Neural cell (in vitro differentiated cells): ENCODE measurements at regions not wholly inside any gene's neighbourhood (a gene's known extent, or its start where the extent isn't known, plus 50 kb on each side); places are given as distances from the start of the nearest gene placed in this dataset.
"Not testable (repeated sequence)": the region's sequence is repeated elsewhere in the genome, so short reads cannot be mapped to it uniquely, and the experiment has no call there.

Experiments
- H2AFZ ChIP-seq: fragments of 200-600, 300-800 bp; sonication (generic), shearing (Covaris generic); 2 replicates; pipeline ENCODE4 v1.6.0; 2014; ENCODE audit warnings: low read depth, mild to moderate bottlenecking, antibody characterized with exemption, low read length, moderate library complexity
- H3F3A ChIP-seq: fragments of 200-600 bp; shearing (Covaris generic); 2 replicates; pipeline ENCODE4 v1.6.1; 2016; ENCODE audit warnings: mild to moderate bottlenecking, moderate library complexity, mixed read lengths, antibody characterized with exemption, low read length; ENCODE audit not compliant: insufficient read depth, poor library complexity, severe bottlenecking
- H3K27ac ChIP-seq: fragments of 200-600, 300-800 bp; sonication (generic), shearing (Covaris generic); 2 replicates; pipeline ENCODE4 v1.5.1; 2014; ENCODE audit warnings: mild to moderate bottlenecking, low read length, moderate library complexity
- H3K27me3 ChIP-seq: fragments of 300-800, 200-600 bp; sonication (generic), shearing (Covaris generic); 2 replicates; pipeline ENCODE4 v1.6.0; 2014; ENCODE audit warnings: mild to moderate bottlenecking, low read depth, low read length, moderate library complexity; ENCODE audit not compliant: insufficient read depth
- H3K36me3 ChIP-seq: fragments of 300-800, 200-600 bp; sonication (generic), shearing (Covaris generic); 2 replicates; pipeline ENCODE4 v1.5.1; 2014; ENCODE audit warnings: mild to moderate bottlenecking, antibody characterized with exemption, low read length, moderate library complexity; ENCODE audit not compliant: insufficient read depth
- H3K4me2 ChIP-seq: fragments of 300-800, 200-600 bp; sonication (generic), shearing (Covaris generic); 2 replicates; pipeline ENCODE4 v1.6.0; 2014; ENCODE audit warnings: mild to moderate bottlenecking, low read length
- H3K4me3 ChIP-seq: fragments of 300-800, 200-600 bp; sonication (generic), shearing (Covaris generic); 2 replicates; pipeline ENCODE4 v1.5.1; 2014; ENCODE audit warnings: mild to moderate bottlenecking, low read length, moderate library complexity
- H3K79me2 ChIP-seq: fragments of 200-600 bp; shearing (Covaris generic); replicated peaks from 2 replicates; pipeline ENCODE4 v1.6.0; 2014; ENCODE audit warnings: mild to moderate bottlenecking, low read length, moderate library complexity; ENCODE audit not compliant: insufficient read depth
- H3K9ac ChIP-seq: fragments of 300-800, 200-600 bp; sonication (generic), shearing (Covaris generic); 2 replicates; pipeline ENCODE4 v1.6.1; 2016; ENCODE audit warnings: mild to moderate bottlenecking, low read length, mixed read lengths
- H3K9me2 ChIP-seq: fragments of 200-600 bp; shearing (Covaris generic); 2 replicates; pipeline ENCODE4 v1.6.1; 2016; ENCODE audit warnings: mild to moderate bottlenecking, low read length, mixed read lengths; ENCODE audit not compliant: insufficient read depth
- H3K9me3 ChIP-seq: fragments of 200-600, 300-800 bp; sonication (generic), shearing (Covaris generic); 2 replicates; pipeline ENCODE4 v1.6.1; 2016; ENCODE audit warnings: mild to moderate bottlenecking, mixed run types, low read length, moderate library complexity, mixed read lengths
- H4K20me1 ChIP-seq: fragments of 200-600 bp; shearing (Covaris generic); 2 replicates; pipeline ENCODE4 v1.6.1; 2016; ENCODE audit warnings: mild to moderate bottlenecking, mixed run types; ENCODE audit not compliant: insufficient read depth
- EP300 ChIP-seq: fragments of 450-650 bp; conservative IDR thresholded peaks from 2 replicates; pipeline ENCODE4 v1.6.1; 2014; ENCODE audit warnings: antibody characterized with exemption, mild to moderate bottlenecking, moderate library complexity; ENCODE audit not compliant: poor library complexity, severe bottlenecking
- EZH2 ChIP-seq: fragments of 200-600, 300-800 bp; shearing (Covaris generic), sonication (generic); IDR thresholded peaks from 2 replicates; pipeline ENCODE4 v1.6.1; 2014; ENCODE audit warnings: antibody characterized with exemption, low read length, borderline replicate concordance, mild to moderate bottlenecking; ENCODE audit not compliant: insufficient read depth, poor library complexity, severe bottlenecking
- MXI1 ChIP-seq: fragments of 450-650 bp; conservative IDR thresholded peaks from 2 replicates; pipeline ENCODE4 v1.6.1; 2014; ENCODE audit warnings: antibody characterized with exemption, mild to moderate bottlenecking; ENCODE audit not compliant: poor library complexity, severe bottlenecking
- POLR2AphosphoS5 ChIP-seq: IDR thresholded peaks from 2 replicates; pipeline ENCODE4 v1.6.1; 2012
- RAD21 ChIP-seq: fragments of 450-650 bp; conservative IDR thresholded peaks from 2 replicates; pipeline ENCODE4 v1.6.1; 2014; ENCODE audit warnings: antibody characterized with exemption, mild to moderate bottlenecking, moderate library complexity
- SMC3 ChIP-seq: fragments of 450-650 bp; conservative IDR thresholded peaks from 2 replicates; pipeline ENCODE4 v1.6.1; 2014; ENCODE audit warnings: antibody characterized with exemption, mild to moderate bottlenecking, moderate library complexity; ENCODE audit not compliant: poor library complexity
- TAF1 ChIP-seq: IDR thresholded peaks from 2 replicates; pipeline ENCODE4 v1.6.1; 2012; ENCODE audit warnings: low read depth
- TF ChIP-seq, protein P1 (sequence below): fragments of 450-650 bp; IDR thresholded peaks from 2 replicates; pipeline ENCODE4 v1.5.1; 2014; ENCODE audit warnings: antibody characterized with exemption, mild to moderate bottlenecking, moderate library complexity; ENCODE audit not compliant: poor library complexity, severe bottlenecking
- TF ChIP-seq, protein P2 (sequence below): IDR thresholded peaks from 2 replicates; pipeline ENCODE4 v1.6.1; 2012; ENCODE audit warnings: borderline replicate concordance

DNA sequence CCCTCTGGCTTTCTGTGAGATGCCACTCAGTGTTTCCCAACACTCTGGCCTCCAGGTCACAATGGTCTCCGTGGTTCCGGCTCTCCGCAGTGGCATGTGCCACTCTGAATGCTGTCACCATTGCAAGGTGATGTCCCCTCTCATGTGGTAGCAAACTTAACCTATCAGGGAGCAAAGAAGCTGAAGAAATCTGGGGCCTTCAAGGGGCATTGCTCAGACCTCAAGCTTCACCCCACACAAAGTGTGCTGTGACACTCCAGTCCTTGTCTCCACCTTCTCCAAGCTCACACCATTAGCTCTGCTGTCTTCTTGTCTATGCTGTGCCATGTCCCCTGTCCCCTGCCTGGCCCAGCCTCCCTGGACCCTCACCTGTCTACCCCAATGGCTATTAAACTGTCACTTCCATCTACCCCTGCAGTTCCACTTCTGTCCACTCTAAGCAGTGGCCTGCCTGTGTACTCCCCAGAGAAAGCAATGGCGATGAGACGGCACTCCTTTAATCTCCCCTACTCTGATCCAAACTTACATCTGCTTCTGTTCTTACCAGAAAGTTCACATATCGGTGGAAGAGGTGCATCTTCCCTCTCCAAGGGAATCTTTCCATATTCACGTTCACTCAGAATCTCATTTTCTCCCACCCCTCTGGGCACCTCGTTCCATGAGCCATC, 93.7 kb downstream of the DHRS2 start:
- H3K9me2 ChIP-seq, result no peaks in the 10 kb centered on the region
- no peaks in the 10 kb centered on the region for H4K20me1 ChIP-seq
- H3K36me3 ChIP-seq, result no peaks in the 10 kb centered on the region
- H3K27ac ChIP-seq, result no peak overlapping the region
- H3K4me3 ChIP-seq, result no peak overlapping the region
- TF ChIP-seq, protein P1, sequence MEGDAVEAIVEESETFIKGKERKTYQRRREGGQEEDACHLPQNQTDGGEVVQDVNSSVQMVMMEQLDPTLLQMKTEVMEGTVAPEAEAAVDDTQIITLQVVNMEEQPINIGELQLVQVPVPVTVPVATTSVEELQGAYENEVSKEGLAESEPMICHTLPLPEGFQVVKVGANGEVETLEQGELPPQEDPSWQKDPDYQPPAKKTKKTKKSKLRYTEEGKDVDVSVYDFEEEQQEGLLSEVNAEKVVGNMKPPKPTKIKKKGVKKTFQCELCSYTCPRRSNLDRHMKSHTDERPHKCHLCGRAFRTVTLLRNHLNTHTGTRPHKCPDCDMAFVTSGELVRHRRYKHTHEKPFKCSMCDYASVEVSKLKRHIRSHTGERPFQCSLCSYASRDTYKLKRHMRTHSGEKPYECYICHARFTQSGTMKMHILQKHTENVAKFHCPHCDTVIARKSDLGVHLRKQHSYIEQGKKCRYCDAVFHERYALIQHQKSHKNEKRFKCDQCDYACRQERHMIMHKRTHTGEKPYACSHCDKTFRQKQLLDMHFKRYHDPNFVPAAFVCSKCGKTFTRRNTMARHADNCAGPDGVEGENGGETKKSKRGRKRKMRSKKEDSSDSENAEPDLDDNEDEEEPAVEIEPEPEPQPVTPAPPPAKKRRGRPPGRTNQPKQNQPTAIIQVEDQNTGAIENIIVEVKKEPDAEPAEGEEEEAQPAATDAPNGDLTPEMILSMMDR, result no peak
- TF ChIP-seq RAD21 (no peak), EZH2 (no peak), EP300 (no peak), POLR2AphosphoS5 (no peak), SMC3 (no peak), MXI1 (no peak), TAF1 (no peak)
- TF ChIP-seq, protein P2, sequence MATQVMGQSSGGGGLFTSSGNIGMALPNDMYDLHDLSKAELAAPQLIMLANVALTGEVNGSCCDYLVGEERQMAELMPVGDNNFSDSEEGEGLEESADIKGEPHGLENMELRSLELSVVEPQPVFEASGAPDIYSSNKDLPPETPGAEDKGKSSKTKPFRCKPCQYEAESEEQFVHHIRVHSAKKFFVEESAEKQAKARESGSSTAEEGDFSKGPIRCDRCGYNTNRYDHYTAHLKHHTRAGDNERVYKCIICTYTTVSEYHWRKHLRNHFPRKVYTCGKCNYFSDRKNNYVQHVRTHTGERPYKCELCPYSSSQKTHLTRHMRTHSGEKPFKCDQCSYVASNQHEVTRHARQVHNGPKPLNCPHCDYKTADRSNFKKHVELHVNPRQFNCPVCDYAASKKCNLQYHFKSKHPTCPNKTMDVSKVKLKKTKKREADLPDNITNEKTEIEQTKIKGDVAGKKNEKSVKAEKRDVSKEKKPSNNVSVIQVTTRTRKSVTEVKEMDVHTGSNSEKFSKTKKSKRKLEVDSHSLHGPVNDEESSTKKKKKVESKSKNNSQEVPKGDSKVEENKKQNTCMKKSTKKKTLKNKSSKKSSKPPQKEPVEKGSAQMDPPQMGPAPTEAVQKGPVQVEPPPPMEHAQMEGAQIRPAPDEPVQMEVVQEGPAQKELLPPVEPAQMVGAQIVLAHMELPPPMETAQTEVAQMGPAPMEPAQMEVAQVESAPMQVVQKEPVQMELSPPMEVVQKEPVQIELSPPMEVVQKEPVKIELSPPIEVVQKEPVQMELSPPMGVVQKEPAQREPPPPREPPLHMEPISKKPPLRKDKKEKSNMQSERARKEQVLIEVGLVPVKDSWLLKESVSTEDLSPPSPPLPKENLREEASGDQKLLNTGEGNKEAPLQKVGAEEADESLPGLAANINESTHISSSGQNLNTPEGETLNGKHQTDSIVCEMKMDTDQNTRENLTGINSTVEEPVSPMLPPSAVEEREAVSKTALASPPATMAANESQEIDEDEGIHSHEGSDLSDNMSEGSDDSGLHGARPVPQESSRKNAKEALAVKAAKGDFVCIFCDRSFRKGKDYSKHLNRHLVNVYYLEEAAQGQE, result no peak
- H3K79me2 ChIP-seq, result no peaks in the 10 kb centered on the region
- no peak overlapping the region for H3K4me2 ChIP-seq
- H3K9ac ChIP-seq, result no peak overlapping the region
- no peaks in the 10 kb centered on the region for H3K27me3 ChIP-seq
- H3F3A ChIP-seq, result no peaks in the 10 kb centered on the region
- H2AFZ ChIP-seq, result no peak overlapping the region
- H3K9me3 ChIP-seq, result no peaks in the 10 kb centered on the region

DNA sequence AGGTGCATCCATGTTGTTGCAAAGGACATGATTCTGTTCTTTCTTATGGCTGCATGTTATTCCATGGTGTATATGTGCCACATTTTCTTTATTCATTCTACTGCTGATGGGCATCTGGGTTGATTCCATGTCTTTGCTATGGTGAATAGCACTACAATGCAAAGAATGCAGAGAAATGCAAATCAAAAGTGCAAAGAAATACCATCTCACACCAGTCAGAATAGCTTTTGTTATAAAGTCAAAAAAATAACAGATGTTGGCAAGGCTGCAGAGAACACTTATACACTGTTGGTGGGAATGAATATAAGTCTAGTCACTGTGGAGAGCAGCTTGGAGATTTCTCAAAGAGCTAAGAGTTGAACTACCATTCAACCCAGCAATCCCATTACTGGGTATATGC, 99.2 kb downstream of the DHRS2 start:
- Histone ChIP-seq H3K27me3 (no peaks in the 10 kb centered on the region), H3K79me2 (no peaks in the 10 kb centered on the region), H3K9ac (no peak overlapping the region), H4K20me1 (no peaks in the 10 kb centered on the region), H3K4me2 (no peak overlapping the region), H3K9me3 (no peaks in the 10 kb centered on the region), H3K4me3 (no peak overlapping the region), H2AFZ (no peak overlapping the region), H3K36me3 (no peaks in the 10 kb centered on the region), H3F3A (no peaks in the 10 kb centered on the region), H3K27ac (no peak overlapping the region), H3K9me2 (no peaks in the 10 kb centered on the region)
- TF ChIP-seq TAF1 (no peak), EP300 (no peak), EZH2 (no peak), RAD21 (no peak), POLR2AphosphoS5 (no peak), MXI1 (no peak), SMC3 (no peak)
- TF ChIP-seq, protein P2, result no peak
- TF ChIP-seq, protein P1, result no peak

DNA sequence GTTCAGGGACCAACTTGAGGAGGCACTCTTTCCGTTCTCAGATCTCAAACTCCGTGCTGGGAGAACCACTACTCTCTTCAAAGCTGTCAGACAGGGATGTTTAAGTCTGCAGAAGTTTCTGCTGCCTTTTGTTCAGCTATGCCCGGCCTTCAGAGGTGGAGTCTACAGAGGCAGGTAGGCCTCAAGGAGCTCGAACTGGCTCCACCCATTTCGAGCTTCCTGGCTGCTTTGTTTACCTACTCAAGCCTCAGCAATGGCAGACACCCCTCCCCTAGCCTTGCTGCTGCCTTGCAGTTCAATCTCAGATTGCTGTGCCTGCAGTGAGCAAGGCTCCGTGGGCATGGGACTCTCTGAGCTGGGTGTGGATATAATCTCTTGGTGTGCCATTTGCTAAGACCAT, 108.2 kb downstream of the DHRS2 start:
- H3K36me3 ChIP-seq, H3K27ac ChIP-seq, H3K4me2 ChIP-seq, H4K20me1 ChIP-seq, H3K79me2 ChIP-seq, H3K4me3 ChIP-seq, H3K9ac ChIP-seq, H2AFZ ChIP-seq, H3K9me3 ChIP-seq, H3F3A ChIP-seq, H3K27me3 ChIP-seq, H3K9me2 ChIP-seq: not testable (repeated sequence)
